ENCODE measurements at regions not wholly inside any gene's neighbourhood (a gene's known extent, or its start where the extent isn't known, plus 50 kb on each side); places are given as distances from the start of the nearest gene placed in this dataset.

GRCh38 chr2:45212953-45213635, 203.8 kb upstream of the SIX2 start:
- no peak for DNase-seq (ENCODE audit: low read depth in 3 of 3)

- no peak for DNase-seq (ENCODE audit: low read depth in 3 of 3)
These were observed 202.4 kb upstream of the SIX2 start for GRCh38 chr2:45211636-45212035.

- DNase-seq (ENCODE audit: low read depth in 3 of 3), result no peak
These were observed 201.4 kb upstream of the SIX2 start for GRCh38 chr2:45210462-45211195.

- no peak for DNase-seq (ENCODE audit: low read depth in 3 of 3)
These were observed 200.6 kb upstream of the SIX2 start for GRCh38 chr2:45209875-45210274.

GRCh38 chr2:45209302-45209701, 200.1 kb upstream of the SIX2 start:
- no peak for DNase-seq (ENCODE audit: low read depth in 3 of 3)

GRCh38 chr2:45207101-45207500, 197.8 kb upstream of the SIX2 start:
- no peak for DNase-seq (ENCODE audit: low read depth in 3 of 3)

GRCh38 chr2:45205985-45206384, 196.7 kb upstream of the SIX2 start:
- DNase-seq (ENCODE audit: low read depth in 3 of 3), result no peak

GRCh38 chr2:45205480-45205879, 196.2 kb upstream of the SIX2 start:
- DNase-seq (ENCODE audit: low read depth in 3 of 3), result no peak

GRCh38 chr2:45203400-45203799, 194.1 kb upstream of the SIX2 start:
- no peak for DNase-seq (ENCODE audit: low read depth in 3 of 3)

- DNase-seq (ENCODE audit: low read depth in 3 of 3), result no peak
These were observed 190.7 kb upstream of the SIX2 start for GRCh38 chr2:45199973-45200372.

GRCh38 chr2:45195916-45196315, 186.7 kb upstream of the SIX2 start:
- DNase-seq (ENCODE audit: low read depth in 3 of 3), result no peak

- DNase-seq (ENCODE audit: low read depth in 3 of 3), result no peak
These were observed 185.3 kb upstream of the SIX2 start for GRCh38 chr2:45194596-45194995.

GRCh38 chr2:45193581-45193980, 184.3 kb upstream of the SIX2 start:
- no peak for DNase-seq (ENCODE audit: low read depth in 3 of 3)

GRCh38 chr2:45192991-45193390, 183.7 kb upstream of the SIX2 start:
- no peak for DNase-seq (ENCODE audit: low read depth in 3 of 3)

GRCh38 chr2:45192481-45192880, 183.2 kb upstream of the SIX2 start:
- DNase-seq (ENCODE audit: low read depth in 3 of 3), result no peak

GRCh38 chr2:45191976-45192375, 182.7 kb upstream of the SIX2 start:
- no peak for DNase-seq (ENCODE audit: low read depth in 3 of 3)

GRCh38 chr2:45191146-45191863, 182.1 kb upstream of the SIX2 start:
- no peak for DNase-seq (ENCODE audit: low read depth in 3 of 3)

GRCh38 chr2:45190481-45190942, 181.3 kb upstream of the SIX2 start:
- DNase-seq (ENCODE audit: low read depth in 3 of 3), result no peak

GRCh38 chr2:45184606-45185005, 175.4 kb upstream of the SIX2 start:
- DNase-seq (ENCODE audit: low read depth in 3 of 3), result no peak

- no peak for DNase-seq (ENCODE audit: low read depth in 3 of 3)
These were observed 173.5 kb upstream of the SIX2 start for GRCh38 chr2:45182667-45183295.

GRCh38 chr2:45180779-45181178, 171.5 kb upstream of the SIX2 start:
- DNase-seq (ENCODE audit: low read depth in 3 of 3), result no peak

- no peak for DNase-seq (ENCODE audit: low read depth in 3 of 3)
These were observed 170.9 kb upstream of the SIX2 start for GRCh38 chr2:45180033-45180746.
